ENCODE measurements at regions not wholly inside any gene's neighbourhood (a gene's known extent, or its start where the extent isn't known, plus 50 kb on each side); places are given as distances from the start of the nearest gene placed in this dataset.

DNA sequence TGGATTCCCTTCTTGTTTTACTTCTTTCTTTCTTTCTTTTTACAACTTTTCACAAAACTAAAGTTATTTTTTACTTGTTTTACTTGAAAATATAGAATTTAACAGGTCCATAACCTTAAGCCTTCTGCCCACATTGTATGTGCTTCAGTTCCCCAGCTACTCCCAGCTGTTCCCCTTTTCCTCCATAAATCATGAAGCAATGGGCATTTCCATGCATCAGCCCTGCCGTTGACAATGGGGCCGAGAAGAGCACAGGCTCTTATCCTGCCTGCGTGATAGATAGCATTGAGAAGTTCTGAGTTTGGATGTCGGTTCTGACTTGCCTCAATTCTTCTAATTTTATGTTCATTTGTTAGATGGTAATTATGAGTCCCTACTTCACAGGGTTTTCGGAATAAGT lies 583.8 kb downstream of the CDH26 start:
- no peak for TF ChIP-seq CTCF (IDR thresholded peaks at IDR 0.05; ENCODE audit: insufficient read depth, low read depth, low read length)
- H3K4me3 ChIP-seq (ENCODE audit: low read depth, low read length): no peak overlapping the region
- DNase-seq (ENCODE audit: low read depth): no peak

DNA sequence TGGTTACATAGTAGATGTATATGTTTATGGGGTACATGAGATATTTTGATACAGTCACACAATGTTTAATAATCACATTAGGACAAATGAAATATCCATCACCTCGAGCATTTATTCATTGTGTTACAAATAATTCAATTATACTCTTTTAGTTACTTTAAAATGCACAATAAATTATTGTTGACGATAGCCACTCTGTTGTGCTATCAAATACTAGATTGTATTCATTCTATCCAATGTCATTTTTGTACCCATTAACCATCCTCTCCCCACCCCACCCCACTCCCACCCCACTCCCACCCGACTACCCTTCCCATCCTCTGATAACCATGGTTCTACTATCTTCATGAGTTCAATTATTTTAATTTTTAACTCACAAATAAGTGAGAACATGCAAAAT lies 585.4 kb downstream of the CDH26 start:
- TF ChIP-seq CTCF (IDR thresholded peaks at IDR 0.05; ENCODE audit: insufficient read depth, low read depth, low read length): no peak
- H3K4me3 ChIP-seq (ENCODE audit: low read depth, low read length): no peak overlapping the region
- no peak for DNase-seq (ENCODE audit: low read depth)

GRCh38 chr20:60553095-60553494 lies 594.9 kb downstream of the CDH26 start:
- H3K4me3 ChIP-seq (ENCODE audit: low read depth, low read length): no peak overlapping the region
- TF ChIP-seq CTCF (IDR thresholded peaks at IDR 0.05; ENCODE audit: insufficient read depth, low read depth, low read length): no peak
- DNase-seq (ENCODE audit: low read depth): no peak

GRCh38 chr20:60558486-60558885 lies 600.3 kb downstream of the CDH26 start:
- no peak for DNase-seq (ENCODE audit: low read depth)
- no peak for TF ChIP-seq CTCF (IDR thresholded peaks at IDR 0.05; ENCODE audit: insufficient read depth, low read depth, low read length)
- no peak overlapping the region for H3K4me3 ChIP-seq (ENCODE audit: low read depth, low read length)

DNA sequence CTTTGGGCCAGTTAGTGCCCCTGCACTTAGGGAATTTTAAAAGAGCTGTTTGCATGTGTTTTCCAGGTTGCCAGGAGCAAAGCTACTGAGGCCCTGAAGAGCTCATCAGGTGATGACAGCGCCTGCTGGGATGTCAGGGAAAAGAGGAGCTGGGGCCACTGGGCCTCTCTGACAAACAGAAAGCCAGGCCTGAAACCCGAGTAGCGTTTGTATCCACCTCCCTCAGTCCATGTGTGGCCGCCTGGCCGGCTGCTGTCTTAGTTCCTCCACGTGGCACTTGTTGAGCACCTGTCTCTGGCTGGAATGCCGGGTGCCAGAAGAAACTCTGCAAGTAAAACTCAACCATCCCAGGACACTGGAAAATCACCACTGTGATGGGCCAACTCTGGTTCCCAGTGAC lies 601.2 kb downstream of the CDH26 start:
- no peak overlapping the region for H3K4me3 ChIP-seq (ENCODE audit: low read depth, low read length)
- no peak for TF ChIP-seq CTCF (IDR thresholded peaks at IDR 0.05; ENCODE audit: insufficient read depth, low read depth, low read length)
- DNase-seq (ENCODE audit: low read depth): no peak

DNA sequence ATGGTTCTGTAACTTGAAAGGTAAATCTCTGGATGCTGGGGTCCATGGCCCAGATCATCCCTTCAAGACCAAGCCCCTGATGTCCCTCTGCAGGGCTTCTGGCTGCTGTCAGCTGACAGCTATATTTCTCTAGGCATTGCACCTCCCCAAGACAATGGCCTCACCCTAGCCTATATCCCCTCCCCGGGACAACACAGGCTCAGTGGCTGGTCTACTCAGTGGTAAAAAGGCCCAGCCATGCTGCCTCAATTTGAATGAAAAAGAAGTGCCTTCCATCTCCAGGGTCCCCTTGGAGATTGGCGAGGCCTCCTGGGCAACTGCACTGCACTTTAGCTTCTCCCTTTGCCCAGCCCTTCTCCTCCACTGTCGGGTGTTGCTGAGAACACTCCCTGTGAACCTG lies 602.8 kb downstream of the CDH26 start:
- no peak for TF ChIP-seq CTCF (IDR thresholded peaks at IDR 0.05; ENCODE audit: insufficient read depth, low read depth, low read length)

GRCh38 chr20:60565083-60565482 lies 606.9 kb downstream of the CDH26 start:
- no peak overlapping the region for H3K4me3 ChIP-seq (ENCODE audit: low read depth, low read length)
- DNase-seq (ENCODE audit: low read depth): no peak
- TF ChIP-seq CTCF (IDR thresholded peaks at IDR 0.05; ENCODE audit: insufficient read depth, low read depth, low read length): no peak

More for the DNA sequence above, 602.8 kb downstream of the CDH26 start:
- H3K4me3 ChIP-seq (ENCODE audit: low read depth, low read length): no peak overlapping the region
- no peak for DNase-seq (ENCODE audit: low read depth)
